NCI-H1105 (cell line): ENCODE measurements at regions not wholly inside any gene's neighbourhood (a gene's known extent, or its start where the extent isn't known, plus 50 kb on each side); places are given as distances from the start of the nearest gene placed in this dataset.
"Not testable (repeated sequence)": the region's sequence is repeated elsewhere in the genome, so short reads cannot be mapped to it uniquely, and the experiment has no call there.

Experiments used
- DNase-seq: peaks from one replicate; lab custom pipeline; 2025; lab: John Stamatoyannopoulos, UW

DNA sequence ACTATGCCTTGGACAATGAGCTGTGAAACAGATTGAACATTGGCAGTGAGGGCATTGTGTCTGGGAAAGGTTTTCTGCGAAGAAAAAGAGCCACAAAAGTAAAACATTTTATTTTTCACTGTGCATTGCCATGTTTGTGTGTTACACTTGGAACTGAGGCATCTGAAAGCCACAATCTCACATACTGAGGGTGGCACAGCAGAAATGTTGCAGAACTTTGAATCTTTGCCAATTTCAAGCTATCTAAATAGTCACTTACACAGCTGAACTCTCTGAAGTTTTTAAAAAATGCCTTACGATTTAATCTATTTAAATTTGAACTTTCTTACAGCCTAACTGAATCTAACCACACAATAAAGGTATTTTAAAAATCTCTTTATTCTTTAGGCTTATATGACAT, 154.1 kb upstream of the GRM7 start:
- DNase-seq, result no peak

DNA sequence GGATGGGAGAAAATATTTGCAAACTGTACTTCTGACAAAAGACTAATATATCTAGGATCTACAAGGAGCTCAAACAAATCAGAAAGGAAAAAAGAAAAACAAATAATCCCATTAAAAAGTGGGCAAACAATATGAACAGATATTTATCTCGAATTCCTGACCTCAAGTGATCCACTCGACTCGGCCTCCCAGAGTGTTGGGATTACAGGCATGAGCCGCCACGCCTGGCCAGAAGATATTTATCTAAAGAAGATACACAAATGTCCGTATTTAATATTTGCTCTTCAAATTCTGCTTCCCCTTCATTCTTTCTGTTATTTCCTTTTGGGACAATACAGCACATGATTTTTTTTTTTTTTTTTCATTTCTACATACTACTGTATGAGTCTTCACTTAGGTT, 151.7 kb upstream of the GRM7 start:
- DNase-seq, result no peak

- no peak for DNase-seq
Measured at GRCh38 chr3:6714962-6715361, 146.0 kb upstream of the GRM7 start.

DNA sequence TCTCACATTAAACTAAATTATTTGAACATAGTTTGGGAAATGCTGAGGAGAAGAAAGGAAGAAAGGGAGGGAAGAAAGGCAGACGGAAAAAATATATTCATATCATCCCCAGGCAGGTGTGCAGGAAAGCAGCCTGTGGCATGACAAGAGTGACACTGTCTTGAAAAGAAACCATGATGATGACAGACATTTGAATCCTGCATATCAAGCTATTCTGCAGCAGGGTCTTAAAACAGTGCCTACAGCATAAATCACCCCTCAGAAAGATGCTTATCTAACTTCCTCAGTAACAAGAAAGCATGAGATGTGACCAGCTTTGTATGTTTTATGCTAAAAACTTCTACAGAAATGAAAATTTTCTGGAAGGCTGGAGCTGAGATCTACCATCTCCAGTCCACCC, 144.5 kb upstream of the GRM7 start:
- no peak for DNase-seq

DNA sequence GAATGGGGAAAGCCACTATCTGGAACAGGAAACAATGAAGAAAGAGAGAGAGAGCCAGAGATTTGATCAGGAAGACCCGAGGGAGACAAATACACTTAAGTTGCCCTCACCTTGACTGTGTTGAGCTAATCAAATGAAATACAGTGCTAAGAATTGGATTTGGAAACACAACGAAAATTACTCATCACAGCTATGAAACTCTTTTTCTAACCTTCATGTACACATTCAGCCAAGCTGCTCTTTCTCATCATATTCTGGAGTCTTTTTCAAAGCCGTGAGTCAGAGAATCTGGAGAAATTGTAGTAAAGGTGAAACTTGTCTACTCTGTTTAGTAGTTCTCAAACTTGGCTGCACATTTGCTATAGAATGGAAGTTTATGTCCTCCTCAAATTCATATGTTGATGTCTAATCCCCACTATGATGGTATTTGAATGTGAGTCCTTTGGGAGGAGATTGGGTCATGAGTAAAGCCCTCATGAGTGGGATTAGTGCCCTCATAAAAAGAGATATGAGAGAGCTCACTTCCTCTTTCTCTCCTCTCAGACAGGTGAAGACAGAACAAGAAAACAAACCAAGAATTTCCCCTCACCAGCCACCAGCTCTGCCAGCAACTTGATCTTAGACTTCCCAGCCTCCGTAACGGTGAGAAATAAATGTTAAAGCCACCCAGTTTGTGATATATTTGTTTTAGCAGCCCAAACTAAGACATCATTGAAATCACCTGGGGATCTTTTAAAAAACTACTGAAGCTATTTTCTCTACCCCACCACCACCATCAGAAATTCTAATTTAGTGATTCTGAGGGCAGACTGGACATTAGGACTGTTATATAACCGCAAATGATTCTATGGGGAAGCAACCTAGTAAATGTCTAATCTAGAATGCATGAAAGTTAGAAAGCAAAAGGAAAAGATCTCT, 143.6 kb upstream of the GRM7 start:
- DNase-seq, result no peak

DNA sequence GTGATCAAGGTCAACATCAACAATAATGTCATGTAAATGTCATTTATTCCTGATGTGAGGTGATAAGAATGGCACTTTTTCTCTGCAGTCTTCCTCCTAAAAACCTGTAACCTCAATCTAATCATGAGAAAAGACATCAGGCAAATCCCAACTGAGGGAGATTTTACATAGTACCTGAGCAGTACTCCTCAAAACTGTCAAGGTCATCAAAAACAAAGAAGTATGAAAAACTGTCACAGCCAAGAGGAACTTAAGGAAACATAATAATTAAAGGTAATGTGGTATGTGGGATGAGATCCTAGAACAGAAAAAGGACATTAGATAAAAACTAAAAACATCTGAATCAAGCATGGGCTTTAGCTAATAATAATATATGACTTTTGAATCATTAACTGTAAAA, 140.9 kb upstream of the GRM7 start:
- no peak for DNase-seq

GRCh38 chr3:6721491-6721890, 139.4 kb upstream of the GRM7 start:
- no peak for DNase-seq

- no peak for DNase-seq
Measured at GRCh38 chr3:6723205-6723604, 137.7 kb upstream of the GRM7 start.

DNA sequence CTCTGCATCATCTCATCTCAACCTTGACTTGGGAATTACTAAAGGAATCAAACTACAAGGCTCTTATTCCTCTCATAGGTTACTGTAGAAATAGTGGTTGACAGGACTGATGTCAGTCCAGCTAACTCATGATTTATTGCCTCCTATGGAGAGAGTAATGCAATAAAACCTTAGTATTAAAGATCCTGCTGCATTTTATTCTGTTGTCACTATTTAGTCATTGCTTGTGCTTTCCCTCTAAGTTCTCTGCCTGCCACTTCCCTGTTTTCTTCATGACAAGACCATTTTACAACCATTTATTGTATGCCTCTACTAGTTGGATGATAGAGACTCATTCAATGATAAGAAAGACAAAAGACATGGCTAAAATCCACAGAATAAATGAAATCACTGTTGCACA, 134.1 kb upstream of the GRM7 start:
- no peak for DNase-seq

GRCh38 chr3:6732807-6733206, 128.1 kb upstream of the GRM7 start:
- no peak for DNase-seq

GRCh38 chr3:6733699-6734394, 127.1 kb upstream of the GRM7 start:
- no peak for DNase-seq

DNA sequence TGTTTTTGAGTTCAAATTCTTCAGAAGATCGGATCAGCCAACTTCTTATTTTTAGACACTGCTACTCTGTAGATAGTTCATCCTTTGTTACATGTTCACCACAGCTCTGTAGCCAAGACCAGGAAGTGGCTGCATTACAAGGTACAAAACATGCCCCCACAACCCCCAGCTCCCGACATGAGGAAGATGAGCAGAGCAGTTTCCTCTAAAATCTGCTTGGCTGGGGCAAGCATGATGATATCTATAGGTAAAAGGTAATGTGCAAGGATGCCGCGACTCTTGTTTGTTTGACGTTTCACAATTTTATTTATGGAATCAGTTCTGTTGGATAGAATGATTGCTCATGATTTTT, 126.5 kb upstream of the GRM7 start:
- no peak for DNase-seq

DNA sequence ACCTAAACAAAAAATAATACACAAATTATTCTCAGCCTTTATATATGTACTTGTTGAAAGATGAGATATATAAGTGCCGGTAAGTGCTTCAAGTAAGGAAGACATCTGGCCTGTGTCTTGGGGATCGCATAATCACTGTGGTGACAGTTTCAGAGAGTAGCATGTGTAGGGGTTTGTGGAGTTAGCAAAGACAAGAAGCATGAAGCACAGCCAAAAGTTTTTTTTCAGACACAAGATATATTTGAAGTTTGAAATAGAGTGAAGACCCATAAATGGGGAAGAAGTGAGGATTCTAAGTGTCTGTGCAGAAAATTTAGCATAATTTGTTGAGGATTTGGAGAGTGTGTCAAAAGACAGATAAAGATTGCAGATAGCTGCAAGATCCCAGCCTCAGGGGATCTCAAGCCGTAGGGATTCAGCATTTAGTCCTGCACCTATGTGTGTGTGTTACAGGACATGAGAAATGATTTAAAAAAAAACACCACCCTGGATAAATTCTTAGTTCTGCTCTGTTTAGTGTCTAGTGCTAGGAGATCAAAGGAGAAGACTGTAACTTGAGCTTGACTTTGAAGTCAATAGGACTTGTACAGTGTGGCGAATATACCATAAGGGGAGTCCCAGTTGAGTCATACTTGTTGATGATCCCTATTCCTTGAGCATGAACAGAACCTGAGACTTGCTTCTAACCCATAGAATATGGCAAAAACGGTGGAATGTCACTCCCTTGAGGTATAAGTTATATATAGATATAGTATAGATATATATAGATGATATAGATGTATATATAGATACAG, 123.9 kb upstream of the GRM7 start:
- DNase-seq, result no peak

GRCh38 chr3:6737630-6738029, 123.3 kb upstream of the GRM7 start:
- no peak for DNase-seq

- no peak for DNase-seq
Measured at GRCh38 chr3:6739288-6739687, 121.6 kb upstream of the GRM7 start.

GRCh38 chr3:6743067-6743720, 117.7 kb upstream of the GRM7 start:
- no peak for DNase-seq

DNA sequence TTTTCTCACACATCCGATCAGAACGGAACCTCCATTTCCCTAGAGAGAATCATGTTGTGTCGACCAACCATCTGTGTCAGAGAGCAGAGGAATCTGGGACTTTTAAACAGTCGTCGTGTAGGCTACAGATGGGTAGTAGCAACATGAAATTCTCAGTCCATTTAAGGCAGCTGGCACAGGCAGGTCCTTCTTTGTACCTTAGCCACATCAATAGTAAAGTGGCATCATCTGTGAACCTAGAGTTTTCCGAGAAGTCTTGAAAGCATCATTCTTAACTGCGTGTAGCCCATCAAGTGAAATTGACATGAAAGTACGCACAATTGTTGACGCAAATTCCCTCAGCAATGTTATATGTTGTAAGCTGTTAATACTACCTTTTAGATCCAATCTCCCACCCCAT, 114.5 kb upstream of the GRM7 start:
- DNase-seq, result no peak

GRCh38 chr3:6747017-6747416, 113.9 kb upstream of the GRM7 start:
- no peak for DNase-seq

DNA sequence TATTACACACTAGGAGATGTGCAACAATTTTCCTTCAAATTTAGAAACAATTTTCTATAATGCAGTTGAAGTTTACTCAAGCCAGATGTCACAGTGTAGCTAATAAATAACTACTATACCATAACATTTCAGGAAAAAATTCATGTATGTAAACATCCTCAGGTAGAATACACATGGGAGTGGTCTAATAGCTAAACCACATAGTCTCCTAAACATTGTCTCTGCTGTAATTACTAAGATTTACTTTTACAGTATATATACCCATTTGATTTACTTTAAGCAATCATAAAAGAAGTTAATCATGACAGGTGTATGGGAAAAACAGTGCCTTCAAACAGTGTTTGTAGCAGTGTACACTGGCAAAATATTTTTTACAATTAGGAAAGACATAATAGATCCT, 110.1 kb upstream of the GRM7 start:
- no peak for DNase-seq

GRCh38 chr3:6753536-6753935, 107.4 kb upstream of the GRM7 start:
- DNase-seq, result no peak

DNA sequence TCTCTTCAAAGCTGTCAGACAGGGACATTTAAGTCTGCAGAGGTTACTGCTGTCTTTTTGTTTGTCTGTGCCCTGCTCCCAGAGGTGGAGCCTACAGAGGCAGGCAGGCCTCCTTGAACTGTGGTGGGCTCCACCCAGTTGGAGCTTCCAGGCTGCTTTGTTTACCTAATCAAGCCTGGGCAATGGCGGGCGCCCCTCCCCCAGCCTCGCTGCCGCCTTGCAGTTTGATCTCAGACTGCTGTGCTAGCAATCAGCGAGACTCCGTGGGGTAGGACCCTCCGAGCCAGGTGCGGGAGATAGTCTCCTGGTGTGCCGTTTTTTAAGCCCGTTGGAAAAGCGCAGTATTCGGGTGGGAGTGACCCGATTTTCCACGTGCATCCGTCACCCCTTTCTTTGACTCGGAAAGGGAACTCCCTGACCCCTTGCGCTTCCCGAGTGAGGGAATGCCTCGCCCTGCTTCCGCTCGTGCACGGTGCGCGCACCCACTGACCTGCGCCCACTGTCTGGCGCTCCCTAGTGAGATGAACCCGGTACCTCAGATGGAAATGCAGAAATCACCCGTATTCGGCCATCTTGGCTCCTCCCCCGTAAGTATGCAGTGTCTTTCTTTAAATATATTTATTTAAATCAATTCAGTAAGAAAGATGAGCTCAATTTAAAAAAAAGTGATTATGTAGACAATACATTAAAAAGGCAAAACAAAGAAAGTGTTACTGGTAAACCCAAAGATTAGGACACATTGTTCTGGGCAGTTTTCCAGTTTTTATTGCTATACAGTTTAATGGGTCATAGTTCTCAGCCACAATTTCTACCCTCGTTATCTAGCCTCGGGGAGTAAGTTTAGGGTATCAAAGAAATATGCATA, 91.2 kb upstream of the GRM7 start:
- not testable (repeated sequence) for DNase-seq

DNA sequence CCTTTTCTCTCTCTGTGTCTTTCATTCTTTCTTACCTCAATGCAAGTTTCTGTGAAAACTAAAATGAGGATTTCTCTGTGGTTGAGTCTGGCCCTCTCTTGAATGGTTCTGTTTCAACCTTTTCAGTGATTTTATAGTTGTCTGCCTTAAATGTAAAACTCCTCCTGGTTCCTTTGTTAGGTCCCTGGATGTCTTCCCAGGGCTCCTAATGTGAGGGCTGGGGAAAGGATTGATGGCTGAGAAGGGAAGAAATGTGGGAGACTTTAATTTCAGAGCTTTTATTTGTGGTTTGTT, 90.6 kb upstream of the GRM7 start:
- no peak for DNase-seq
